Testis (tissue), 2 donors: ENCODE measurements at regions not wholly inside any gene's neighbourhood (a gene's known extent, or its start where the extent isn't known, plus 50 kb on each side); places are given as distances from the start of the nearest gene placed in this dataset.

Source experiments
- DNase-seq: peaks from one replicate; pipeline ENCODE4 v3.0.0-alpha.2; 2019
- H3K27ac ChIP-seq, 2 donors: fragments of 200-600 bp; sonication (generic); one replicate each; pipeline ENCODE4 v1.5.1; 2019
- H3K27me3 ChIP-seq: fragments of 200-600 bp; sonication (generic); one replicate; pipeline ENCODE4 v1.5.1; 2019
- H3K36me3 ChIP-seq: fragments of 200-600 bp; sonication (generic); one replicate; pipeline ENCODE4 v1.5.1; 2017; ENCODE audit warnings: low read depth; ENCODE audit errors: missing control alignments
- H3K4me1 ChIP-seq: fragments of 200-600 bp; sonication (generic); one replicate; pipeline ENCODE4 v1.5.1; 2019
- H3K4me3 ChIP-seq, 2 donors: fragments of 200-600 bp; sonication (generic); one replicate each; pipeline ENCODE4 v1.5.1; 2017 to 2019
- H3K9me3 ChIP-seq: fragments of 200-600 bp; sonication (generic); one replicate; pipeline ENCODE4 v1.5.1; 2017
- CTCF ChIP-seq, 3 experiments: fragments of 450-650 bp in 2 of 3; fragments of 200-600 bp in 1 of 3; sonication (generic) in 1 of 3; IDR thresholded peaks; one replicate each; pipeline ENCODE4 v1.5.1; 2016 to 2019; ENCODE audit warnings: antibody characterized with exemption in 3 of 3, mild to moderate bottlenecking in 2 of 3, moderate library complexity in 1 of 3
- POLR2A ChIP-seq: fragments of 450-650 bp; IDR thresholded peaks from one replicate; pipeline ENCODE4 v1.6.1; 2017; ENCODE audit warnings: antibody characterized with exemption, mild to moderate bottlenecking, moderate library complexity
- WGBS, 2 donors: methylation state at CpG; one replicate each; pipeline ENCODE4 v1.1.5; 2018; 5-methylcytosine and 5-hydroxymethylcytosine counted together
- intact Hi-C: fragments of 100-400 bp; cut with DNase I; formaldehyde crosslinking; loops from one replicate; pipeline ENCODE4 v1.15.1; 2023; ENCODE audit warnings: low total_unique reads

GRCh38 chr2:172297950-172298349 lies 129.4 kb upstream of the ITGA6 start:
- Histone ChIP-seq H3K4me3 (no peak overlapping the region), H3K36me3 (no peaks in the 10 kb centered on the region), H3K9me3 (no peaks in the 10 kb centered on the region), H3K27ac (no peak overlapping the region), H3K27me3 (no peaks in the 10 kb centered on the region), H3K4me1 (no peaks in the 10 kb centered on the region)
- intact Hi-C loops = no loop called here
- DNase-seq = no peak
- TF ChIP-seq CTCF (IDR thresholded peaks at IDR 0.05) = no peak
- no peak for TF ChIP-seq POLR2A
- 85 to 88% methylated on average over 4 of the region's 4 CpGs for WGBS, 2 donors

- Histone ChIP-seq H3K27me3 (no peaks in the 10 kb centered on the region), H3K36me3 (no peaks in the 10 kb centered on the region), H3K4me3 (no peak overlapping the region), H3K4me1 (no peaks in the 10 kb centered on the region), H3K9me3 (no peaks in the 10 kb centered on the region), H3K27ac (no peak overlapping the region)
- 62 to 67% methylated on average over 5 of the region's 5 CpGs for WGBS, 2 donors
- intact Hi-C loops = no loop called here
- no peak for DNase-seq
- TF ChIP-seq CTCF (IDR thresholded peaks at IDR 0.05) = no peak
These were observed 127.6 kb upstream of the ITGA6 start for GRCh38 chr2:172299741-172300140.

- Histone ChIP-seq H3K9me3 (no peaks in the 10 kb centered on the region), H3K36me3 (no peaks in the 10 kb centered on the region), H3K27me3 (no peaks in the 10 kb centered on the region), H3K27ac (no peak overlapping the region), H3K4me1 (no peaks in the 10 kb centered on the region), H3K4me3 (no peak overlapping the region)
- 96 to 98% methylated on average over 4 of the region's 4 CpGs for WGBS, 2 donors
- intact Hi-C loops = no loop called here
- DNase-seq = no peak
- TF ChIP-seq POLR2A (no peak), CTCF (IDR thresholded peaks at IDR 0.05) (no peak)
These were observed 126.5 kb upstream of the ITGA6 start for GRCh38 chr2:172300851-172301250.

- H3K9me3 ChIP-seq = no peaks in the 10 kb centered on the region
- H3K27me3 ChIP-seq = no peaks in the 10 kb centered on the region
- DNase-seq = no peak
- H3K4me3 ChIP-seq = no peak overlapping the region
- H3K36me3 ChIP-seq = no peaks in the 10 kb centered on the region
- H3K27ac ChIP-seq = no peak overlapping the region
- H3K4me1 ChIP-seq = no peaks in the 10 kb centered on the region
- WGBS, 2 donors = 56 to 76% methylated on average over 3 of the region's 3 CpGs
- TF ChIP-seq POLR2A = no peak
- TF ChIP-seq CTCF (IDR thresholded peaks at IDR 0.05) = no peak
- intact Hi-C loops = no loop called here
These were observed 122.3 kb upstream of the ITGA6 start for GRCh38 chr2:172305066-172305465.

GRCh38 chr2:172307800-172308199 lies 119.6 kb upstream of the ITGA6 start:
- DNase-seq = peak; percentile 27
- intact Hi-C loops = no loop called here
- Histone ChIP-seq H3K9me3 (no peaks in the 10 kb centered on the region), H3K4me3 (no peak overlapping the region), H3K27ac (no peak overlapping the region), H3K4me1 (no peaks in the 10 kb centered on the region), H3K36me3 (no peaks in the 10 kb centered on the region), H3K27me3 (no peaks in the 10 kb centered on the region)
- 25 to 40% methylated on average over 1 of the region's 1 CpG for WGBS, 2 donors
- TF ChIP-seq CTCF (IDR thresholded peaks at IDR 0.05) (no peak), POLR2A (no peak)
